H1 (cell line): ENCODE measurements at regions not wholly inside any gene's neighbourhood (a gene's known extent, or its start where the extent isn't known, plus 50 kb on each side); places are given as distances from the start of the nearest gene placed in this dataset.

Source experiments
- CTBP2 ChIP-seq: IDR thresholded peaks from 2 replicates; pipeline ENCODE4 v1.7.0; 2011; ENCODE audit warnings: borderline replicate concordance, mild to moderate bottlenecking, moderate library complexity, mixed read lengths, low read length; ENCODE audit not compliant: insufficient read depth, insufficient read length
- FOSL1 ChIP-seq: IDR thresholded peaks from 2 replicates; pipeline ENCODE4 v1.6.1; 2011; ENCODE audit warnings: mild to moderate bottlenecking, low read depth, low read length, moderate library complexity; ENCODE audit not compliant: insufficient read depth
- NRF1 ChIP-seq: IDR thresholded peaks from 2 replicates; pipeline ENCODE4 v1.6.1; 2011; ENCODE audit warnings: mild to moderate bottlenecking, low read depth, low read length, improper control_type of control experiment
- PHF8 ChIP-seq: fragments of 200-600 bp; sonication (generic); conservative IDR thresholded peaks from 2 replicates; pipeline ENCODE4 v1.7.1; 2012; ENCODE audit warnings: low read depth, mild to moderate bottlenecking, inconsistent platforms, low read length, moderate library complexity
- TAF7 ChIP-seq: optimal IDR thresholded peaks from 2 replicates; pipeline ENCODE3; 2011; ENCODE audit warnings: low read depth, mild to moderate bottlenecking, inconsistent platforms, low read length, moderate library complexity, borderline replicate concordance

DNA sequence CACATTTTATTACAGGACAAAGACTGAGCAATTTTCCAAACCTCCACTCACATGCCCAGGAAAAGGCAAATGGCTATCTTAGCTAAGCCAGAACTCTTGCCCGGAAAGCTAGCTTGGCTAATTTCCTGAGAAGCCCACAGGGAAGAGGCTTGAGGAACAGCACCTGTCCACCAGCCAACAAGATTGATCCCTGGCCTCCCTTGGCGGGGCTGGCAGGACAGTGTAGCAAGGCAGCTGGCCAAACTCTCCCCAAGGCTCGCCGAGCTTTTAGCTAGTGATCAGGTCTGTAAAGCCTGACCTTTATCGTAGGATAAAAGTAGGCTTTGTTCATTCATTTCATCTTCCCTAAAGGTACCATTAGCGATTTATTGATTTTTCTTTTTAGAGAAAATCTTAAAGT, 101.4 kb downstream of the UQCRFS1 start (continued):
- TF ChIP-seq TAF7 (no peak), CTBP2 (no peak), FOSL1 (no peak), NRF1 (no peak), PHF8 (no peak)
